IPS-18c (cell line): ENCODE measurements at regions not wholly inside any gene's neighbourhood (a gene's known extent, or its start where the extent isn't known, plus 50 kb on each side); places are given as distances from the start of the nearest gene placed in this dataset.

Source experiments
- H3K4me3 ChIP-seq: 2 replicates; pipeline ENCODE4 v1.7.0; 2013; ENCODE audit warnings: low read depth, mild to moderate bottlenecking, low read length, moderate library complexity; ENCODE audit not compliant: insufficient read depth
- H3K9me3 ChIP-seq: one replicate; pipeline ENCODE4 v1.6.1; 2013; ENCODE audit warnings: mild to moderate bottlenecking, low read length, moderate library complexity; ENCODE audit not compliant: control insufficient read depth, insufficient read depth

DNA sequence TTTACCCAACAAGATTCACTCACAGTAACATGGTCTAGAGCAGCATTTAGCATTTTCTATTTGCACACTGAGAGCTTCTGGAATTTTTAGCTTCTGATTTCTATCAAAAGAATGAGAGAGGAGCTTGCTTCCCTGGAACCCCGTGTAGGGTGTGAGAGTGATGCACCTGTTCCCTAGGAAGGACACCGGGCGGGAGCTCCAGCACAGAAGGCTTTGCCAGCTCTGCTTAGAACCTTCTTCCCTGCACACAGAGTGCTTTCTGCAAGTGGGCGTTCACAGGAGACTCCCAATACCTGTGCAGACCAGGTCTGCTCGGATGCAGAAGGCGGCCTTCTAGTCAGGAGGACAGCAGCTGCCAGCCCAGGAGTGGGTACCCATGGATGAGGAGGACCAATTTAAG, 217.3 kb downstream of the TBXT start:
- no peaks in the 10 kb centered on the region for H3K9me3 ChIP-seq
- H3K4me3 ChIP-seq: no peak overlapping the region

GRCh38 chr6:165949324-165949723, 218.3 kb downstream of the TBXT start:
- Histone ChIP-seq H3K9me3 (peaks cover 2% of the 10 kb centered on the region), H3K4me3 (no peak overlapping the region)

DNA sequence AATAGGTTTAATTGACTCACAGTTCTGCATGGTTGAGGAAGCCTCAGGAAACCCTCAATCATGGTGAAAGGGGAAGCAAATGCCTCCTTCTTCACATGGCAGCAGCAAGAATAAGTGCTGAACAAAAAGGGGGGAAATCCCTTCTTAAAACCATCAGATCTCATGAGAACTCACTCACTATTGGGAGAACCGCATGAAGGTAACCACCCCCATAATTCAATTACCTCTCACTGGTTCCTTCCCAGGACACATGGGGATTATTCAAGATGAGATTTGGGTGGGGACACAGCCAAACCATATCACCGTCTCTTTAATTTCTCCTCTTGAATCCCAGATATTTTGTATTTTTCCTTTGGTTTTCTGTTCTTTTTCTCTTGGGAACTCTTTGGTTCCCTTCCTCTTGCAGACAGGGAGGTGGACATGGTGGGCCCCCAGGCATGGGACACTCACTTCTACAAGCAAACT, 223.6 kb downstream of the TBXT start:
- Histone ChIP-seq H3K9me3 (peaks cover 2% of the 10 kb centered on the region), H3K4me3 (no peak overlapping the region)

DNA sequence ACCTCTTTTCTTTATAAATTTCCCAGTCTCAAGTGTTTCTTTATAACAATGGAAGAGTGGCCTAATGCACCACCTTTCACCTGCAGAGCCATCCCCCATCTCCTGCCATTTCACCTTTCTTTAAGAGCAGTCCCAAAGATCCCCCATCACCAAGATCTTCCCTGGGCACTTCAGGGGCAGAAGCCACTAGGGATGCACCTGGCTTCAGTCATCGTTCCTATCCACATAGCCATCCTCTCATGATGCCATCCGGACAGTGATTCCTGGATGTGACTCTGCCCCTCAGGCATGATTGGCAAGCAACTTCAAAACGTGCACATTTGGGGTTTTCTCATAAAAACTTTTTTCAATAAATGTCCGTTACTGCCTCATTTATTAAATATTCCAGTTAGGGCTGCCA, 225.9 kb downstream of the TBXT start:
- Histone ChIP-seq H3K9me3 (peaks cover 2% of the 10 kb centered on the region), H3K4me3 (no peak overlapping the region)

- Histone ChIP-seq H3K4me3 (no peak overlapping the region), H3K9me3 (peaks cover 2% of the 10 kb centered on the region)
Measured at GRCh38 chr6:165941249-165941775, 226.3 kb downstream of the TBXT start.

DNA sequence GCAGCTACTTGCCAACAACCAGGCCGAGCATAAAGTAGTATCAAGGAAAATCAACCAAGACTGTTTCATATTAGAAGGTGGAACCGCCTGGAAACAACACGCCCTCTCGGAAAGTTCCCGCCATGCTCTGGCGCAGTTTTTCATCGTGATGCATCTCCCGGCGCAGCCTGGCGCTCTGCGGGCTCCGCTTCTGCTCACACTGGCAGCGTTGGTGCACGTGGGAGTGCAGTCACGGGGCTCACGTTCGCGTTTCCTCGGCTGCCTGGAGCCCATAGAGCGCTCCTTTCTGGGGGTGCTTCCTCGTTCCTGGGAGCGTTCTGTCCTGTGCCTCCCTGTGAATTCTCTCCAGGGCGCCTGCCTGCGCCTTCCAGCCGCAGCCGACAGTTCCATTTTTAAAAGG, 227.3 kb downstream of the TBXT start:
- Histone ChIP-seq H3K9me3 (peaks cover 2% of the 10 kb centered on the region), H3K4me3 (no peak overlapping the region)

GRCh38 chr6:165939601-165940290, 227.9 kb downstream of the TBXT start:
- Histone ChIP-seq H3K9me3 (no peaks in the 10 kb centered on the region), H3K4me3 (no peak overlapping the region)

- Histone ChIP-seq H3K4me3 (no peak overlapping the region), H3K9me3 (no peaks in the 10 kb centered on the region)
Measured at GRCh38 chr6:165939047-165939446, 228.6 kb downstream of the TBXT start.

- no peak overlapping the region for H3K4me3 ChIP-seq
Measured at GRCh38 chr6:165937564-165938358, 229.9 kb downstream of the TBXT start.

GRCh38 chr6:165936660-165937059, 231.0 kb downstream of the TBXT start:
- no peaks in the 10 kb centered on the region for H3K9me3 ChIP-seq

More at GRCh38 chr6:165937564-165938358, 229.9 kb downstream of the TBXT start:
- no peaks in the 10 kb centered on the region for H3K9me3 ChIP-seq

DNA sequence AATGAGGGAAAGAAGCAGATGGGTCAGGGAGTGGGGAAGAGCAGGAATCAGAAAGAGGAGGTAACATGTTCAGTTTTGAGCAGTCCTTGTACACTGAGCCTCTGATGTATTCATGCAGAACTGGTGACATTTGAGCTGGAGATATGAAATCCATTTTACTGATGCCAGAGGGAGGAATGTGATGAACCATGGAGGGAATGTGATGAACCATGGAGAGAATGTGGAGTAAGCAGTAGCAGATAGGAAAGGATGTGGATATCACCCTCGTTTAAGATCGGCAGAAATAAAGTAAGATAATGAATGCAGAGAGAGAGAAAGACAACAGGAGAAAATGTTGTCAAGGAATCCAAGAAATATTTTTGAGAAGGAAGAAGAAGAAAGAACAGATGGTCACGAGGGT, 231.6 kb downstream of the TBXT start:
- H3K9me3 ChIP-seq: no peaks in the 10 kb centered on the region
- no peak overlapping the region for H3K4me3 ChIP-seq

More at GRCh38 chr6:165936660-165937059, 231.0 kb downstream of the TBXT start:
- no peak overlapping the region for H3K4me3 ChIP-seq

- Histone ChIP-seq H3K4me3 (no peak overlapping the region), H3K9me3 (no peaks in the 10 kb centered on the region)
Measured at GRCh38 chr6:165931675-165932074, 236.0 kb downstream of the TBXT start.

DNA sequence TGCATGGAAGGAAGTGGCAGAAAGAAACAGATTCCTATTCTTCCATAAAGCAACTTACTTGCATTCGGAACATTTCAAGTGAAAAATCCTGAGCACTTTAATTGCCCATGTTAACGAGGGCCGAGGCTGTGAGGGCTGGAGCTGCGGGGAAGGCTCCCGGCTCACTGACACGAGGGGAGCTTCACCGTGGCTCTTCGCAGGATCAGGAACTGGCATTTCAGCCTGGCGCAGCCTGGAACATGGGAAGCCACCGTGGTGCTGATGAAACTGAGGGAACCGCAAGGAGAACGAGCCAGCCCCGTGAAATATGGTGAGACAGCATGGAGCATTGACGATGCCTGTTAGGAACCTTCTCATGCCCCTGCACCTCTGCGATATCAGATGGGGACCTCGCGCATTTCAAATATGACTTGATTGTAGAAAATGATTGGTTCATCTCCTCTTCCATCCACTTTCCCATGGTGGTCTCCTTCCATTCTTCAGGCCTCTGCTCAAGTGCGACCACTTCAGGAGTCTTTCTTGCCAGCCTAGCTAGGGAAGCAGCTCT, 236.9 kb downstream of the TBXT start:
- no peaks in the 10 kb centered on the region for H3K9me3 ChIP-seq
- H3K4me3 ChIP-seq: no peak overlapping the region

GRCh38 chr6:165929607-165930006, 238.0 kb downstream of the TBXT start:
- H3K9me3 ChIP-seq: no peaks in the 10 kb centered on the region
- no peak overlapping the region for H3K4me3 ChIP-seq

DNA sequence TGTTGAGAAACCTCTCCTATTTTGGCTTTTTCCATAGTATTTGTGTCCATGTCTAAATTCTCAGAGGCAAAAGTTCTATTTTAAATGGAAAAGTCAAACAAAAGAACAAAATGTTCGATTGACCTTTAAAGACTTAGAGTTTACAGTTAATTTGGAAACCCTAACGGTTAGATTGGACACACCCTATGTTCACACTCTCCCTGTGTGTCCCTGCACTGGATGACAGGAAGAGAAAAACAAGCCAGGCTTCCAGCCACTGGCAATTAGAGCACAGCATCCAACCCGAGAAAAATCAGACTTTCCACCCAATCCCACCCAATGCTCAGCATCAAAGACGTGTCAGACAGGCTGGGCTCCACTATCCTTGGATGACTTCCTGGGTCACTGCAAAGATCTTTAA, 241.3 kb downstream of the TBXT start:
- no peaks in the 10 kb centered on the region for H3K9me3 ChIP-seq

GRCh38 chr6:165925474-165926156, 242.0 kb downstream of the TBXT start:
- Histone ChIP-seq H3K4me3 (no peak overlapping the region), H3K9me3 (no peaks in the 10 kb centered on the region)

More for the DNA sequence above, 241.3 kb downstream of the TBXT start:
- no peak overlapping the region for H3K4me3 ChIP-seq

- H3K4me3 ChIP-seq: no peak overlapping the region
- no peaks in the 10 kb centered on the region for H3K9me3 ChIP-seq
Measured at GRCh38 chr6:165922309-165922794, 245.3 kb downstream of the TBXT start.
